Urothelium cell line (cell line): ENCODE measurements at regions not wholly inside any gene's neighbourhood (a gene's known extent, or its start where the extent isn't known, plus 50 kb on each side); places are given as distances from the start of the nearest gene placed in this dataset.
A peak's percentile ranks its signal among the peaks of the same experiment; 100 is the strongest.
"Not testable (repeated sequence)": the region's sequence is repeated elsewhere in the genome, so short reads cannot be mapped to it uniquely, and the experiment has no call there.

Source experiments
- DNase-seq: peaks from one replicate; pipeline ENCODE4 v3.0.0; 2011; ENCODE audit warnings: low spot score, mixed read lengths
- FAIRE-seq: peaks from 2 replicates; lab custom pipeline; 2011; peaks lifted over from hg19 to GRCh38; lab: Jason Lieb, UNC

DNA sequence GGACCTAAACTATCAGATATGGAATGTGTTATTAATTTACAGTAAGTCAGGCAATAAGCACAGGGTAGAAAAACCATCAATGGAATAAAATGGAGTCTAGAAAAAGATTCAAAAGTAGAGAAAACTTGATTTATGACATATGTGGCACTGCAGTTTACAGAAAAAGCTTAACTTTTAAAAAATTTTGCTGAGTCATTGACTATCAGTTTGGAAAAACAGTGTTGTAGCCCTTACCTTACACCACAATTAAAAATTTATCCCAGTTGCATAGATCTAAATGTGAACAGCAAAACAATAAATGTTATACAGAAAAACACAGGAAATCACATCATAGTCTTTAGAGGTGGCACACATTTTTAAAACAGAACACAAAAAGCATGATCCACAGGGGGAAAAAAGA, 108.5 kb downstream of the USP22 start:
- DNase-seq (no peak), FAIRE-seq (no peak)

DNA sequence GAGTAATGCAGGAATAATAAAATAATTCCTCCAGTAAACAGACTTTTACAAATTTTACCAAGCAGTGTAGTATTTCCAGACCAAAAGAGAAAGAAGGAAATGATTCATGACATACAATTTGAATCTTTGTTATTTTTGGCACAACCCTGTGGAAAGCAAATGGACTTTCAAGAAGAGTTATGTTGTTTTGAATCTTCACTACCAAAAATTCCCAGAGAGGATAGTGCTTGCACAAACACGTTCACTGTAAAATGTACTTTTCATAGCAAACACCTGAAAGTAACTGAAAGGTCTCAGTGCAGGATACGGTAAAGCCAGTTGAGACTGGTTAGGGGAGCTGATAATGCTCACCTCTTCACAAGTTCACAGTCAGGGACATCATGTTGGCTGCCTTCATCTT, 107.1 kb downstream of the USP22 start:
- FAIRE-seq (no peak), DNase-seq (peak; percentile 14)

DNA sequence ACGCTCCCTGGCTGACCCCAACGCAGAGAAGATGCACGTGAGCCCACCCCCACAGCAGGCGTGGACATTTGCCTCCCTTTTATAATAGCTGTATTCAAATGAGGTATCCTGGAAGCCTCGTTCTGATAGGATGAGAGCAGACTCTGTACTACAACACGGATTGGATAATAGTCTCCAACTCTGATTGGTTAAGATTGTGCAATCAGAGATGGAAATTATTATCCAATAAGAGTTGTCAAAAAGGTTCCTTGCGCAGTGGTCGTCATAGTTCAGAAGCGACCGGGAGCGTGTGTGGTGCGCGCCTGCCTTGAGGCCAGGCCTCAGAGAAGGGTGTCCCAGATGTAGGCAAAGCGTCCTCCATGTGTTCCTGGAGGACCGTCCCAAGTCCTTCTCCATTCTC, 104.6 kb downstream of the USP22 start:
- FAIRE-seq = no peak

DNA sequence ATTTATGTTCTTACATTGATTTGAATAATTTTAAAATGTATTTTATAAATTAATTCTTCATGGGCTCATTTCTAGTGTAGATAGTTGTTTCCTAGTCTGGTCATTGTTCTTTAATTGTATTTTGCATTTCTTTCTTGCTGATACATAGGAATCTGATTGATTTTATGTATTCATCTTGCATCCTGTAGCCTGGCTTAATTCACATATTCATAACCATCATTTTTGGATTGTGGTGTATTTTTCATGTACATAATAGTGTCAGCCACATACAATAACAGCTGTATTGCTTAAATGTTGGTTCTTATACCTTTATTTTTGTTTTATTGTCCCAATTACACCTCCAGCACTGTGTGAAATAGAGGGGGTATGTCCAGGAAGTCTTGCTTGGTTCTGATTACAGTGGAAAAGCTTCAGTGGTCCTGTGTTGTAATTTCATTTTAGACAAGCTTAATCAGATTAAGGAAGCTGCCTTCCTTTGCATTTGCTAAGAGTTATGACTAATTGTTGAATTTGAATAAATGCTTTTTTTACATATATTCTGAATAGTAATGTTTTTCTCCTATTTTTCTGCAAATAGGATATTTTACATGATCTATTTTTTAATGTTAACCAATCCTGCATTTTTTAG, 103.7 kb downstream of the USP22 start:
- no peak for FAIRE-seq

More for the DNA sequence above, 104.6 kb downstream of the USP22 start:
- DNase-seq = no peak

DNA sequence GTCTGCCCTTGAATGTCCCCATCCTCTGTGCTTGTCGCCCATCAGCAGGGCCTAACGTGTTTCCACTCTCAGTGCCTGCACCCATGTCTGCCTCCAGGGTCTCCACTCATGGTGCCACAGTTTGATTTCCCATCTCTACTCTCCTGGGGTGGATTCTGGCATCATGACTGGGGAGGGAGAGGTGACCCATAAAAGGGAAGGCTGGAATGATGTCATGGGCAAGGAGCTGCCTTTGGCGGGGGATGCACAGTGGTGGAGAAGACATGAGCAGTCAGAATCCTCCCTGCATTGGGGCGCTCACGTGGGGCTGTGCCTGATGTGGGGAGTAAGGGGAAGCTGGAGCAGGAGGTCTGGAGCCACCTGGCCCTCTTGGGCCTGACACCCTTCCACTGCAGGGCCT, 100.9 kb downstream of the USP22 start:
- DNase-seq = no peak
- no peak for FAIRE-seq

More for the DNA sequence above, 103.7 kb downstream of the USP22 start:
- no peak for DNase-seq

DNA sequence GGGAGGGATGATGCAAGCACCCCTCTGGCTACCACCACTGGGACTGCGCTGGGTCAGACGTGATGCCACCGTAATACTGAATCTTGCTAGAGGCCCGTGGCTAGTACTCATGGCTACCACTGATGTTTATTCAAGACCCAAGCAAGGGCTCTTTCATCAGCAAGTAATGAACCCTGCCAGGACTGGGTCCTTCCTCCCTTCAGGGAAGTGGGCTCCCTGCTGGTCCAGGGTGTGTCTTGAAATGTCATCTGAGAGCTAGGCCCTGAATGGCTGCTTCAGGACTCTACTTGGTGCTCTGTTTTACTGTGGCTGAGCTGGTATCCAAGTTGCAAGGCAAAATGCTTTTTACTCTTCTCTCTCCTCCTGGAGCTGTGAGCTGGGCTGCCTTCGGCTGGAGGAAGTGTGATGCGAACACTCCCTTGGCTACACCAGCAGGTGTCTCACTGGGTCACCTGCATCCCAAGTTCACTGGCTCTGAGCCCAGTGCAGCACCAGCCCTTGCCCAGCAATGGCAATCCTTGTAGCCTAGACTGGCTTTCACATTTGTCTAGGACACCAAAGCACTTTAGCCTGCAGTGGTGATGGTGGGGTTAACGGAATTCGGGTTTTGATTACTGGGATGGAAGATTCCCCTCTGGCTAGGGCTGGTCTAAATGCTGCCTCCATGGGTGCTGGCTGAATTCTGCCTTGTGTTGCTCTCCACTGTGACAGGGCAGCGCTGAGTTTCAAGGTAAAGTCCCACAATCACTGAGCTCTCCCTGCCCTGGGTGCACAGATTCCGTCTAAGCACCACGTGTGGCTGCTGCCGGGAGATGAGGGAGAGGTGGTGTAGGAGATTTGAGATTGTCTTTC, 98.6 kb downstream of the USP22 start:
- peak; percentile 52 for FAIRE-seq

DNA sequence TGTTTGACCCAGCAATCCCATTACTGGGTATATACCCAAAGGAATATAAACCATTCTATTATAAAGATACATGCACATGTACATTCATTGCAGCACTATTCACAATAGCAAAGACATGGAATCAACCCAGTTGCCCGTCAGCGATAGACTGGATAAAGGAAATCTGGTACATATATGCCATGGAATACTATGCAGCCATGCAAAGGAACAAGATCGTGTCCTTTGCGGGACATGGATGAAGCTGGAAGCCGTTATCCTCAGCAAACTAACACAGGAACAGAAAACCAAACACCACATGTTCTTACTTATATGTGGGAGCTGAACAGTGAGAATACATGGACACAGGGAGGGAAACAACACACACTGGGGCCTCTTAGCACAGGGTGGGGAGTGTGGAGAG, 95.1 kb downstream of the USP22 start:
- FAIRE-seq = peak; percentile 17
- not testable (repeated sequence) for DNase-seq

More for the DNA sequence above, 98.6 kb downstream of the USP22 start:
- DNase-seq = peak; percentile 44

DNA sequence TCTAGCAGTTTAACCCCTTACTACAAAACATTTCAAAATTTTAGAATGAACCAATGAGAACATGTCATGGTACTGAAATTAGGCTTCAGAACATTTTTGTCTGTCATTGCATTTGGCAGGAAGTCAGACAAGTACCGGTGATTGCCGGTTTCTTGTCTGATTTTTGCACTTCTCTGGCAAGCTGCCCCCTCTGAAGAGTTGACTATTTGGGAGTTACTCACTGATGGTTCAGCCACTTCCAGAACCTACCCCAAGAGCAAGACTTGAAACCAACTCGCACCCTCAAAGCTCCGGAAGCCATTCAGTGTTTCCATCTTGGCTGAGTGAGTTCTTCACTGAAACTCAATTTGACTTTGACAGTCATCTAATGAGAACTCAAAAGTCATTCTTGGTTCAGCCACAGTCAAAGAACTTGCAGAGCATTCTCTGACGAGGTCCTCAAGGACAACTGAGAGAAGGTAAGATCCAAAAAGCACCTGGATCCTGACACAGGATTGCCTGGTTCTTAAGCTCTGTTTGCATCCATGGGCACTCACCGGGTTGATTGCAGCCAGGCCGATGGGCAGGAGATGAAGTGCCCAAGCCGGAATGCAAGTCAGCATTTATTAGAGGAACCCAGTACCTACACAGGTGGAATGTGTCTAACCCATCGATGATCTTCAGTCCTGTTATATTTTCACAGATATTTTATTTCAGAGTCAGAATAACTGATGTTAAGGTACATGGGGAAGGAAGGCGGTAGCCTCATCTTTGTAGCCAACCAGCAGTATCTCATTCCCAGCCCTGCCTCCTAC, 93.6 kb downstream of the USP22 start:
- DNase-seq (no peak), FAIRE-seq (no peak)
